Nephron (organoid): ENCODE measurements at regions not wholly inside any gene's neighbourhood (a gene's known extent, or its start where the extent isn't known, plus 50 kb on each side); places are given as distances from the start of the nearest gene placed in this dataset.

Experiments
- H3K27ac Mint-ChIP-seq, 3 experiments: 2 replicates each; pipeline ENCODE4 v1.8.0; 2020; ENCODE audit warnings: mixed read lengths in 3 of 3, mild to moderate bottlenecking in 2 of 3, moderate library complexity in 1 of 3
- H3K27me3 Mint-ChIP-seq: 2 replicates; pipeline ENCODE4 v1.8.0; 2021; ENCODE audit warnings: low read depth, mild to moderate bottlenecking, moderate library complexity, mixed read lengths
- H3K36me3 Mint-ChIP-seq: 2 replicates; pipeline ENCODE4 v1.8.0; 2020; ENCODE audit warnings: low read depth, mixed read lengths
- H3K4me1 Mint-ChIP-seq: 2 replicates; pipeline ENCODE4 v1.8.0; 2020; ENCODE audit warnings: mixed read lengths
- H3K4me3 Mint-ChIP-seq, 3 experiments: 2 replicates each; pipeline ENCODE4 v1.8.0; 2020; ENCODE audit warnings: mild to moderate bottlenecking in 3 of 3, mixed read lengths in 3 of 3, moderate library complexity in 2 of 3
- H3K9me3 Mint-ChIP-seq: 2 replicates; pipeline ENCODE4 v1.8.0; 2020; ENCODE audit warnings: mixed read lengths
- CTCF ChIP-seq, 3 experiments: fragments of 200-600 bp; sonication (generic); IDR thresholded peaks; one replicate each; pipeline ENCODE4 v1.5.0; 2021; ENCODE audit warnings: antibody characterized with exemption in 3 of 3; ENCODE audit not compliant: unreplicated experiment in 3 of 3

GRCh38 chr12:130064999-130065398 is 97.3 kb upstream of the FZD10 start:
- H3K36me3 Mint-ChIP-seq: no peaks in the 10 kb centered on the region

GRCh38 chr12:130066742-130067141 is 95.5 kb upstream of the FZD10 start:
- no peaks in the 10 kb centered on the region for H3K4me1 Mint-ChIP-seq
- H3K4me3 Mint-ChIP-seq: no peak overlapping the region
- peaks cover 1% of the 10 kb centered on the region for H3K9me3 Mint-ChIP-seq
- TF ChIP-seq CTCF (IDR thresholded peaks at IDR 0.05; ENCODE audit: unreplicated experiment in 3 of 3): no peak
- no peak overlapping the region for H3K27ac Mint-ChIP-seq
- no peaks in the 10 kb centered on the region for H3K36me3 Mint-ChIP-seq
- peaks cover 39% of the 10 kb centered on the region for H3K27me3 Mint-ChIP-seq

More at GRCh38 chr12:130064999-130065398, 97.3 kb upstream of the FZD10 start:
- TF ChIP-seq CTCF (IDR thresholded peaks at IDR 0.05; ENCODE audit: unreplicated experiment in 3 of 3): no peak
- Mint-ChIP-seq H3K27ac (no peak overlapping the region), H3K9me3 (peaks cover 6% of the 10 kb centered on the region), H3K4me1 (no peaks in the 10 kb centered on the region), H3K27me3 (peaks cover 37% of the 10 kb centered on the region), H3K4me3 (no peak overlapping the region)

- Mint-ChIP-seq H3K9me3 (no peaks in the 10 kb centered on the region), H3K4me3 (no peak overlapping the region), H3K36me3 (no peaks in the 10 kb centered on the region), H3K27me3 (peaks cover 36% of the 10 kb centered on the region), H3K27ac (no peak overlapping the region), H3K4me1 (no peaks in the 10 kb centered on the region)
- TF ChIP-seq CTCF (IDR thresholded peaks at IDR 0.05; ENCODE audit: unreplicated experiment in 3 of 3): no peak
These were observed 93.5 kb upstream of the FZD10 start for GRCh38 chr12:130068741-130069140.

GRCh38 chr12:130070126-130070611 is 92.1 kb upstream of the FZD10 start:
- Mint-ChIP-seq H3K4me3 (no peak overlapping the region), H3K27ac (no peak overlapping the region), H3K9me3 (no peaks in the 10 kb centered on the region), H3K4me1 (no peaks in the 10 kb centered on the region), H3K36me3 (no peaks in the 10 kb centered on the region), H3K27me3 (peaks cover 46% of the 10 kb centered on the region)
- no peak for TF ChIP-seq CTCF (IDR thresholded peaks at IDR 0.05; ENCODE audit: unreplicated experiment in 3 of 3)

- TF ChIP-seq CTCF (IDR thresholded peaks at IDR 0.05; ENCODE audit: unreplicated experiment in 3 of 3): no peak
- H3K4me3 Mint-ChIP-seq: no peak overlapping the region
- no peak overlapping the region for H3K27ac Mint-ChIP-seq
- peaks cover 13% of the 10 kb centered on the region for H3K9me3 Mint-ChIP-seq
- H3K27me3 Mint-ChIP-seq: peaks cover 47% of the 10 kb centered on the region
- H3K36me3 Mint-ChIP-seq: no peaks in the 10 kb centered on the region
- peaks cover 5% of the 10 kb centered on the region for H3K4me1 Mint-ChIP-seq
These were observed 88.5 kb upstream of the FZD10 start for GRCh38 chr12:130073721-130074120.

- peaks cover 52% of the 10 kb centered on the region for H3K27me3 Mint-ChIP-seq
- H3K36me3 Mint-ChIP-seq: no peaks in the 10 kb centered on the region
- no peak overlapping the region for H3K4me3 Mint-ChIP-seq
- H3K27ac Mint-ChIP-seq: no peak overlapping the region
- peaks cover 16% of the 10 kb centered on the region for H3K9me3 Mint-ChIP-seq
- H3K4me1 Mint-ChIP-seq: peaks cover 12% of the 10 kb centered on the region
- no peak for TF ChIP-seq CTCF (IDR thresholded peaks at IDR 0.05; ENCODE audit: unreplicated experiment in 3 of 3)
These were observed 87.4 kb upstream of the FZD10 start for GRCh38 chr12:130074661-130075406.
